ENCODE measurements at regions not wholly inside any gene's neighbourhood (a gene's known extent, or its start where the extent isn't known, plus 50 kb on each side); places are given as distances from the start of the nearest gene placed in this dataset.
"Not testable (repeated sequence)": the region's sequence is repeated elsewhere in the genome, so short reads cannot be mapped to it uniquely, and the experiment has no call there.

GRCh38 chr5:18630458-18631045 lies 996.3 kb downstream of the TAF11L14 start:
- H3K9me3 ChIP-seq (ENCODE audit: control insufficient read depth in 2 of 2, low read length in 2 of 2) = no peaks in the 10 kb centered on the region
- no peaks in the 10 kb centered on the region for H3K36me3 ChIP-seq (ENCODE audit: control insufficient read depth in 2 of 2, insufficient read depth in 2 of 2, low read length in 2 of 2)
- H3K27me3 ChIP-seq (ENCODE audit: control insufficient read depth in 2 of 2, insufficient read depth in 2 of 2, low read length in 2 of 2) = no peaks in the 10 kb centered on the region
- H3K27ac ChIP-seq (ENCODE audit: low read depth in 2 of 2, low read length in 2 of 2) = no peak overlapping the region
- H3K4me1 ChIP-seq (ENCODE audit: control insufficient read depth in 2 of 2, insufficient read depth in 2 of 2, low read length in 2 of 2) = no peaks in the 10 kb centered on the region
- H3K9ac ChIP-seq (ENCODE audit: low read depth in 1 of 2, low read length in 2 of 2) = no peak overlapping the region
- H3K4me3 ChIP-seq (ENCODE audit: low read length in 2 of 2) = no peak overlapping the region

GRCh38 chr5:18652404-18653215 lies 1018.4 kb downstream of the TAF11L14 start:
- no peak overlapping the region for H3K4me3 ChIP-seq (ENCODE audit: low read length in 2 of 2)
- no peaks in the 10 kb centered on the region for H3K9me3 ChIP-seq (ENCODE audit: control insufficient read depth in 2 of 2, low read length in 2 of 2)
- H3K27ac ChIP-seq (ENCODE audit: low read depth in 2 of 2, low read length in 2 of 2) = no peak overlapping the region
- H3K27me3 ChIP-seq (ENCODE audit: control insufficient read depth in 2 of 2, insufficient read depth in 2 of 2, low read length in 2 of 2) = no peaks in the 10 kb centered on the region
- no peaks in the 10 kb centered on the region for H3K4me1 ChIP-seq (ENCODE audit: control insufficient read depth in 2 of 2, insufficient read depth in 2 of 2, low read length in 2 of 2)
- H3K9ac ChIP-seq (ENCODE audit: low read depth in 1 of 2, low read length in 2 of 2) = no peak overlapping the region
- no peaks in the 10 kb centered on the region for H3K36me3 ChIP-seq (ENCODE audit: control insufficient read depth in 2 of 2, insufficient read depth in 2 of 2, low read length in 2 of 2)

- H3K9ac ChIP-seq (ENCODE audit: low read depth in 1 of 2, low read length in 2 of 2) = no peak overlapping the region
- no peak overlapping the region for H3K4me3 ChIP-seq (ENCODE audit: low read length in 2 of 2)
- no peaks in the 10 kb centered on the region for H3K9me3 ChIP-seq (ENCODE audit: control insufficient read depth in 2 of 2, low read length in 2 of 2)
- no peaks in the 10 kb centered on the region for H3K27me3 ChIP-seq (ENCODE audit: control insufficient read depth in 2 of 2, insufficient read depth in 2 of 2, low read length in 2 of 2)
- H3K27ac ChIP-seq (ENCODE audit: low read depth in 2 of 2, low read length in 2 of 2) = no peak overlapping the region
- H3K4me1 ChIP-seq (ENCODE audit: control insufficient read depth in 2 of 2, insufficient read depth in 2 of 2, low read length in 2 of 2) = no peaks in the 10 kb centered on the region
- no peaks in the 10 kb centered on the region for H3K36me3 ChIP-seq (ENCODE audit: control insufficient read depth in 2 of 2, insufficient read depth in 2 of 2, low read length in 2 of 2)
Measured at GRCh38 chr5:18653216-18653752, 1019.0 kb downstream of the TAF11L14 start.

GRCh38 chr5:18660511-18660910 lies 1026.3 kb downstream of the TAF11L14 start:
- H3K9ac ChIP-seq (ENCODE audit: low read depth in 1 of 2, low read length in 2 of 2) = no peak overlapping the region
- H3K9me3 ChIP-seq (ENCODE audit: control insufficient read depth in 2 of 2, low read length in 2 of 2) = no peaks in the 10 kb centered on the region
- no peaks in the 10 kb centered on the region for H3K27me3 ChIP-seq (ENCODE audit: control insufficient read depth in 2 of 2, insufficient read depth in 2 of 2, low read length in 2 of 2)
- H3K27ac ChIP-seq (ENCODE audit: low read depth in 2 of 2, low read length in 2 of 2) = no peak overlapping the region
- no peak overlapping the region for H3K4me3 ChIP-seq (ENCODE audit: low read length in 2 of 2)
- H3K36me3 ChIP-seq (ENCODE audit: control insufficient read depth in 2 of 2, insufficient read depth in 2 of 2, low read length in 2 of 2) = no peaks in the 10 kb centered on the region
- H3K4me1 ChIP-seq (ENCODE audit: control insufficient read depth in 2 of 2, insufficient read depth in 2 of 2, low read length in 2 of 2) = no peaks in the 10 kb centered on the region

GRCh38 chr5:18662231-18662630 lies 1028.0 kb downstream of the TAF11L14 start:
- Histone ChIP-seq H3K9ac (ENCODE audit: low read depth in 1 of 2, low read length in 2 of 2) (no peak overlapping the region), H3K36me3 (ENCODE audit: control insufficient read depth in 2 of 2, insufficient read depth in 2 of 2, low read length in 2 of 2) (no peaks in the 10 kb centered on the region), H3K27me3 (ENCODE audit: control insufficient read depth in 2 of 2, insufficient read depth in 2 of 2, low read length in 2 of 2) (no peaks in the 10 kb centered on the region), H3K4me1 (ENCODE audit: control insufficient read depth in 2 of 2, insufficient read depth in 2 of 2, low read length in 2 of 2) (no peaks in the 10 kb centered on the region), H3K9me3 (ENCODE audit: control insufficient read depth in 2 of 2, low read length in 2 of 2) (no peaks in the 10 kb centered on the region), H3K27ac (ENCODE audit: low read depth in 2 of 2, low read length in 2 of 2) (no peak overlapping the region), H3K4me3 (ENCODE audit: low read length in 2 of 2) (no peak overlapping the region)

GRCh38 chr5:18674212-18674611 lies 1040.0 kb downstream of the TAF11L14 start:
- H3K36me3 ChIP-seq (ENCODE audit: control insufficient read depth in 2 of 2, insufficient read depth in 2 of 2, low read length in 2 of 2); H3K27me3 ChIP-seq (ENCODE audit: control insufficient read depth in 2 of 2, insufficient read depth in 2 of 2, low read length in 2 of 2); H3K27ac ChIP-seq (ENCODE audit: low read depth in 2 of 2, low read length in 2 of 2); H3K4me1 ChIP-seq (ENCODE audit: control insufficient read depth in 2 of 2, insufficient read depth in 2 of 2, low read length in 2 of 2); H3K9ac ChIP-seq (ENCODE audit: low read depth in 1 of 2, low read length in 2 of 2); H3K9me3 ChIP-seq (ENCODE audit: control insufficient read depth in 2 of 2, low read length in 2 of 2); H3K4me3 ChIP-seq (ENCODE audit: low read length in 2 of 2): not testable (repeated sequence)

GRCh38 chr5:18675041-18675440 lies 1040.8 kb downstream of the TAF11L14 start:
- no peaks in the 10 kb centered on the region for H3K36me3 ChIP-seq (ENCODE audit: control insufficient read depth in 2 of 2, insufficient read depth in 2 of 2, low read length in 2 of 2)
- no peak overlapping the region for H3K27ac ChIP-seq (ENCODE audit: low read depth in 2 of 2, low read length in 2 of 2)
- no peak overlapping the region for H3K4me3 ChIP-seq (ENCODE audit: low read length in 2 of 2)

GRCh38 chr5:18686253-18686652 lies 1052.0 kb downstream of the TAF11L14 start:
- H3K9ac ChIP-seq (ENCODE audit: low read depth in 1 of 2, low read length in 2 of 2) = no peak overlapping the region
- no peaks in the 10 kb centered on the region for H3K9me3 ChIP-seq (ENCODE audit: control insufficient read depth in 2 of 2, low read length in 2 of 2)
- H3K4me3 ChIP-seq (ENCODE audit: low read length in 2 of 2) = no peak overlapping the region
- H3K4me1 ChIP-seq (ENCODE audit: control insufficient read depth in 2 of 2, insufficient read depth in 2 of 2, low read length in 2 of 2) = no peaks in the 10 kb centered on the region
- H3K36me3 ChIP-seq (ENCODE audit: control insufficient read depth in 2 of 2, insufficient read depth in 2 of 2, low read length in 2 of 2) = no peaks in the 10 kb centered on the region
- H3K27ac ChIP-seq (ENCODE audit: low read depth in 2 of 2, low read length in 2 of 2) = no peak overlapping the region
- H3K27me3 ChIP-seq (ENCODE audit: control insufficient read depth in 2 of 2, insufficient read depth in 2 of 2, low read length in 2 of 2) = no peaks in the 10 kb centered on the region

More at GRCh38 chr5:18675041-18675440, 1040.8 kb downstream of the TAF11L14 start:
- no peak overlapping the region for H3K9ac ChIP-seq (ENCODE audit: low read depth in 1 of 2, low read length in 2 of 2)
- H3K4me1 ChIP-seq (ENCODE audit: control insufficient read depth in 2 of 2, insufficient read depth in 2 of 2, low read length in 2 of 2) = no peaks in the 10 kb centered on the region
- H3K27me3 ChIP-seq (ENCODE audit: control insufficient read depth in 2 of 2, insufficient read depth in 2 of 2, low read length in 2 of 2) = no peaks in the 10 kb centered on the region
- H3K9me3 ChIP-seq (ENCODE audit: control insufficient read depth in 2 of 2, low read length in 2 of 2) = no peaks in the 10 kb centered on the region

GRCh38 chr5:18687429-18687828 lies 1053.2 kb downstream of the TAF11L14 start:
- Histone ChIP-seq H3K27me3 (ENCODE audit: control insufficient read depth in 2 of 2, insufficient read depth in 2 of 2, low read length in 2 of 2) (no peaks in the 10 kb centered on the region), H3K36me3 (ENCODE audit: control insufficient read depth in 2 of 2, insufficient read depth in 2 of 2, low read length in 2 of 2) (no peaks in the 10 kb centered on the region), H3K4me1 (ENCODE audit: control insufficient read depth in 2 of 2, insufficient read depth in 2 of 2, low read length in 2 of 2) (no peaks in the 10 kb centered on the region), H3K9ac (ENCODE audit: low read depth in 1 of 2, low read length in 2 of 2) (no peak overlapping the region), H3K4me3 (ENCODE audit: low read length in 2 of 2) (no peak overlapping the region), H3K27ac (ENCODE audit: low read depth in 2 of 2, low read length in 2 of 2) (no peak overlapping the region), H3K9me3 (ENCODE audit: control insufficient read depth in 2 of 2, low read length in 2 of 2) (no peaks in the 10 kb centered on the region)

GRCh38 chr5:18699681-18700080 lies 1065.4 kb downstream of the TAF11L14 start:
- Histone ChIP-seq H3K4me1 (ENCODE audit: control insufficient read depth in 2 of 2, insufficient read depth in 2 of 2, low read length in 2 of 2) (no peaks in the 10 kb centered on the region), H3K9ac (ENCODE audit: low read depth in 1 of 2, low read length in 2 of 2) (no peak overlapping the region), H3K27ac (ENCODE audit: low read depth in 2 of 2, low read length in 2 of 2) (no peak overlapping the region), H3K36me3 (ENCODE audit: control insufficient read depth in 2 of 2, insufficient read depth in 2 of 2, low read length in 2 of 2) (no peaks in the 10 kb centered on the region), H3K9me3 (ENCODE audit: control insufficient read depth in 2 of 2, low read length in 2 of 2) (no peaks in the 10 kb centered on the region), H3K27me3 (ENCODE audit: control insufficient read depth in 2 of 2, insufficient read depth in 2 of 2, low read length in 2 of 2) (no peaks in the 10 kb centered on the region), H3K4me3 (ENCODE audit: low read length in 2 of 2) (no peak overlapping the region)
